Astrocyte (in vitro differentiated cells and primary cell): ENCODE measurements at regions not wholly inside any gene's neighbourhood (a gene's known extent, or its start where the extent isn't known, plus 50 kb on each side); places are given as distances from the start of the nearest gene placed in this dataset.

Experiments
- DNase-seq: peaks from one replicate; pipeline ENCODE4 v3.0.0-alpha.2; 2010; ENCODE audit warnings: low read depth
- FAIRE-seq: peaks from 2 replicates; lab custom pipeline; 2011; peaks lifted over from hg19 to GRCh38; lab: Jason Lieb, UNC
- H2AFZ ChIP-seq: 2 replicates; pipeline ENCODE4 v1.6.0; 2012; ENCODE audit warnings: low read depth, low read length, inconsistent platforms
- H3K27ac ChIP-seq: 2 replicates; pipeline ENCODE4 v1.5.1; 2011; ENCODE audit warnings: low read depth, low read length, inconsistent platforms
- H3K27me3 ChIP-seq: 2 replicates; pipeline ENCODE4 v1.6.0; 2011; ENCODE audit warnings: low read length, inconsistent platforms; ENCODE audit not compliant: insufficient read depth
- H3K36me3 ChIP-seq: 2 replicates; pipeline ENCODE4 v1.5.1; 2011; ENCODE audit warnings: low read length, inconsistent platforms; ENCODE audit not compliant: insufficient read depth
- H3K4me1 ChIP-seq: 2 replicates; pipeline ENCODE4 v1.5.1; 2011; ENCODE audit warnings: low read length, inconsistent platforms; ENCODE audit not compliant: insufficient read depth
- H3K4me2 ChIP-seq: 2 replicates; pipeline ENCODE4 v1.6.0; 2012; ENCODE audit warnings: low read length, inconsistent platforms
- H3K4me3 ChIP-seq: 2 replicates; pipeline ENCODE4 v1.5.1; 2011; ENCODE audit warnings: low read depth, mild to moderate bottlenecking, low read length, inconsistent platforms; ENCODE audit not compliant: insufficient read depth
- H3K79me2 ChIP-seq: 2 replicates; pipeline ENCODE4 v1.6.0; 2012; ENCODE audit warnings: mild to moderate bottlenecking, low read length, inconsistent platforms; ENCODE audit not compliant: insufficient read depth
- H3K9ac ChIP-seq: 2 replicates; pipeline ENCODE4 v1.6.0; 2012; ENCODE audit warnings: mild to moderate bottlenecking, low read length, inconsistent platforms
- H3K9me3 ChIP-seq: 2 replicates; pipeline ENCODE4 v1.5.1; 2012; ENCODE audit warnings: low read depth, mild to moderate bottlenecking, low read length, inconsistent platforms; ENCODE audit not compliant: insufficient read depth
- H4K20me1 ChIP-seq: 2 replicates; pipeline ENCODE4 v1.6.0; 2012; ENCODE audit warnings: low read length, inconsistent platforms; ENCODE audit not compliant: insufficient read depth
- H3K27ac Mint-ChIP-seq: one replicate; pipeline ENCODE4 v1.8.0; 2021; ENCODE audit warnings: mild to moderate bottlenecking, mixed read lengths; ENCODE audit not compliant: unreplicated experiment
- H3K27me3 Mint-ChIP-seq: one replicate; pipeline ENCODE4 v1.8.0; 2021; ENCODE audit warnings: low read depth, mixed read lengths; ENCODE audit not compliant: unreplicated experiment
- H3K36me3 Mint-ChIP-seq: one replicate; pipeline ENCODE4 v1.8.0; 2021; ENCODE audit warnings: low read depth, mixed read lengths; ENCODE audit not compliant: unreplicated experiment
- H3K4me1 Mint-ChIP-seq: one replicate; pipeline ENCODE4 v1.8.0; 2021; ENCODE audit warnings: low read depth, mixed read lengths; ENCODE audit not compliant: unreplicated experiment
- H3K4me3 Mint-ChIP-seq: one replicate; pipeline ENCODE4 v1.8.0; 2021; ENCODE audit warnings: mild to moderate bottlenecking, moderate library complexity, mixed read lengths; ENCODE audit not compliant: unreplicated experiment
- H3K9me3 Mint-ChIP-seq: one replicate; pipeline ENCODE4 v1.8.0; 2021; ENCODE audit warnings: mild to moderate bottlenecking, mixed read lengths; ENCODE audit not compliant: unreplicated experiment
- EZH2 ChIP-seq: IDR thresholded peaks from 2 replicates; pipeline ENCODE4 v1.6.1; 2012; ENCODE audit warnings: mild to moderate bottlenecking, low read length, inconsistent platforms; ENCODE audit not compliant: insufficient read depth
- TF ChIP-seq, protein P1 (sequence below): IDR thresholded peaks from 2 replicates; pipeline ENCODE4 v1.5.1; 2011; ENCODE audit warnings: low read depth, mild to moderate bottlenecking, inconsistent platforms, low read length, moderate library complexity; ENCODE audit not compliant: insufficient read depth

DNA sequence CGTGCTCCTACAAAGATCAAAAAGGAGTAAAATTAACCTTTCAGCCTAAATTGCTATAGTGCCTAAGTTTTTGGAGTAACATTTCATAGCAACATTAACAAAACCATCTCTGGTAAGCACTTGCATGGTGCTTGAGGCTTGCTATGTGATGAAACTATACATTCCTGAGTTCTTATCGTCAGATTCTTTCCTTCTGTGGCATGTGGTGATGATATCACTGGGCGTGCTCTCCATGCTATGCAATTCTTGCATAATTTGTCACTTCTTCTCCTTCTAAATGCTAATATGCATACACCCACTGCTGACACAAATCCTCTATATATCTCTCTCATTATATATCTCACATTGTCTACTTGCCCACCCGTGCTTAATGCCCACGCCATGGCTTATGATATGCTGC lies 2019.9 kb downstream of the MAT2B start:
- no peak overlapping the region for H3K4me2 ChIP-seq
- no peak overlapping the region for H3K4me3 ChIP-seq
- Mint-ChIP-seq H3K36me3 (peaks cover 3% of the 10 kb centered on the region), H3K4me1 (peaks cover 9% of the 10 kb centered on the region), H3K9me3 (peaks cover 24% of the 10 kb centered on the region), H3K4me3 (no peak overlapping the region), H3K27me3 (no peaks in the 10 kb centered on the region), H3K27ac (peak overlapping the region; percentile 50)
- FAIRE-seq = no peak
- H3K27me3 ChIP-seq = no peaks in the 10 kb centered on the region
- no peaks in the 10 kb centered on the region for H3K36me3 ChIP-seq
- no peak overlapping the region for H3K9ac ChIP-seq
- DNase-seq = peak; percentile 86
- H2AFZ ChIP-seq = no peak overlapping the region
- H3K79me2 ChIP-seq = no peaks in the 10 kb centered on the region
- H3K9me3 ChIP-seq = no peaks in the 10 kb centered on the region
- TF ChIP-seq EZH2 = no peak
- TF ChIP-seq, protein P1, sequence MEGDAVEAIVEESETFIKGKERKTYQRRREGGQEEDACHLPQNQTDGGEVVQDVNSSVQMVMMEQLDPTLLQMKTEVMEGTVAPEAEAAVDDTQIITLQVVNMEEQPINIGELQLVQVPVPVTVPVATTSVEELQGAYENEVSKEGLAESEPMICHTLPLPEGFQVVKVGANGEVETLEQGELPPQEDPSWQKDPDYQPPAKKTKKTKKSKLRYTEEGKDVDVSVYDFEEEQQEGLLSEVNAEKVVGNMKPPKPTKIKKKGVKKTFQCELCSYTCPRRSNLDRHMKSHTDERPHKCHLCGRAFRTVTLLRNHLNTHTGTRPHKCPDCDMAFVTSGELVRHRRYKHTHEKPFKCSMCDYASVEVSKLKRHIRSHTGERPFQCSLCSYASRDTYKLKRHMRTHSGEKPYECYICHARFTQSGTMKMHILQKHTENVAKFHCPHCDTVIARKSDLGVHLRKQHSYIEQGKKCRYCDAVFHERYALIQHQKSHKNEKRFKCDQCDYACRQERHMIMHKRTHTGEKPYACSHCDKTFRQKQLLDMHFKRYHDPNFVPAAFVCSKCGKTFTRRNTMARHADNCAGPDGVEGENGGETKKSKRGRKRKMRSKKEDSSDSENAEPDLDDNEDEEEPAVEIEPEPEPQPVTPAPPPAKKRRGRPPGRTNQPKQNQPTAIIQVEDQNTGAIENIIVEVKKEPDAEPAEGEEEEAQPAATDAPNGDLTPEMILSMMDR = no peak
- H3K4me1 ChIP-seq = peaks cover 5% of the 10 kb centered on the region
- H3K27ac ChIP-seq = no peak overlapping the region
- no peaks in the 10 kb centered on the region for H4K20me1 ChIP-seq

DNA sequence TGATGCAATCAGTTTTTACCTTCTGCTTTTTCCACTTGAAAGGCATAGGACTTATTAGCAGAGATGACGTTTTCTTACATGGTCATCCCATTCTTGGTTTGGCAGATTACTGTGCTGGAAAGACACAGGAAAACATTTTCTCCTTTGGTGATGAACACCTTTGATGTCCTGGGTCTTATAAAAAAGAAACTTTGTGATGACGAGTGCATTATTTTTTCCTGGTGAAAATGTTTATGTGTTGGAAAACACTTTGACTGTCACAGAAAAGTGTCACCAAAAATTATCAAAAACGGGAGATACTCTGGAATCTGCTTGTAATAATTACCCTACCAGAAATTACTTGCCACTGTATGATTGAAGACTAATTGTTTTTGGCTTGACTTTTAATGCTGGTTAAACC lies 2020.9 kb downstream of the MAT2B start:
- H3K4me1 ChIP-seq = peaks cover 5% of the 10 kb centered on the region
- Mint-ChIP-seq H3K27ac (peak overlapping the region; percentile 53), H3K4me1 (peaks cover 9% of the 10 kb centered on the region), H3K4me3 (no peak overlapping the region), H3K9me3 (peaks cover 24% of the 10 kb centered on the region), H3K27me3 (no peaks in the 10 kb centered on the region), H3K36me3 (peaks cover 3% of the 10 kb centered on the region)
- no peak for DNase-seq
- TF ChIP-seq, protein P1 = no peak
- TF ChIP-seq EZH2 = no peak
- no peak overlapping the region for H3K4me2 ChIP-seq
- H3K27ac ChIP-seq = no peak overlapping the region
- no peaks in the 10 kb centered on the region for H3K9me3 ChIP-seq
- H3K36me3 ChIP-seq = no peaks in the 10 kb centered on the region
- H4K20me1 ChIP-seq = no peaks in the 10 kb centered on the region
- no peak overlapping the region for H2AFZ ChIP-seq
- H3K4me3 ChIP-seq = no peak overlapping the region
- no peaks in the 10 kb centered on the region for H3K79me2 ChIP-seq
- H3K27me3 ChIP-seq = no peaks in the 10 kb centered on the region
- FAIRE-seq = no peak
- H3K9ac ChIP-seq = no peak overlapping the region

DNA sequence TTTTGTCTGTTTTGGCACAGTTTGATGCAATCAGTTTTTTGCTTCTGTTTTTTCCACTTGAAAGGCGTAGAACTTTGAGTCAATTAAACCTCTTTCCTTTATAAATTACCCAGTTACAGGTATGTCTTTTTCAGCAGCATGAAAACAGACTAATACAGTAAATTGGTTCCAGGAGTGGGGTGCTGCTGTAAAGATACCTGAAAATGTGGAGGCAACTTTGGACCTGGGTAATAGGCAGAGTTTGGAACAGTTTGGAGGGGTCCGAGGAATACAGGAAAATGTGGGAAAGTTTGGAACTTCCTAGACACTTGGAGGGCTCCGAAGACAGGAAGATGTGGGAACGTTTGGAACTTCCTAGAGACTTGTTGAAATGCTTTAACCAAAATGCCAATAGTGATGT lies 2022.2 kb downstream of the MAT2B start:
- no peak overlapping the region for H3K4me2 ChIP-seq
- H2AFZ ChIP-seq = no peak overlapping the region
- Mint-ChIP-seq H3K4me1 (peaks cover 9% of the 10 kb centered on the region), H3K9me3 (peaks cover 24% of the 10 kb centered on the region), H3K36me3 (peaks cover 3% of the 10 kb centered on the region), H3K27ac (no peak overlapping the region), H3K4me3 (no peak overlapping the region), H3K27me3 (no peaks in the 10 kb centered on the region)
- DNase-seq = no peak
- no peaks in the 10 kb centered on the region for H3K9me3 ChIP-seq
- H3K4me3 ChIP-seq = no peak overlapping the region
- H3K36me3 ChIP-seq = no peaks in the 10 kb centered on the region
- no peak for FAIRE-seq
- H3K27ac ChIP-seq = no peak overlapping the region
- H4K20me1 ChIP-seq = no peaks in the 10 kb centered on the region
- no peaks in the 10 kb centered on the region for H3K79me2 ChIP-seq
- H3K9ac ChIP-seq = no peak overlapping the region
- H3K27me3 ChIP-seq = no peaks in the 10 kb centered on the region
- TF ChIP-seq EZH2 = no peak
- TF ChIP-seq, protein P1 = no peak
- peaks cover 5% of the 10 kb centered on the region for H3K4me1 ChIP-seq
